GF-D8 (cell line): ENCODE measurements at regions not wholly inside any gene's neighbourhood (a gene's known extent, or its start where the extent isn't known, plus 50 kb on each side); places are given as distances from the start of the nearest gene placed in this dataset.
"Not testable (repeated sequence)": the region's sequence is repeated elsewhere in the genome, so short reads cannot be mapped to it uniquely, and the experiment has no call there.

ENCODE experiments used
- DNase-seq: peaks from one replicate; lab custom pipeline; 2025; lab: John Stamatoyannopoulos, UW

- no peak for DNase-seq
Observed at GRCh38 chr17:14552306-14552705, 251.4 kb downstream of the HS3ST3B1 start.

- no peak for DNase-seq
Observed at GRCh38 chr17:14547556-14547955, 246.7 kb downstream of the HS3ST3B1 start.

- no peak for DNase-seq
Observed at GRCh38 chr17:14547016-14547415, 246.1 kb downstream of the HS3ST3B1 start.

GRCh38 chr17:14545156-14545906 is 244.4 kb downstream of the HS3ST3B1 start:
- DNase-seq: no peak

GRCh38 chr17:14541714-14542113 is 240.8 kb downstream of the HS3ST3B1 start:
- no peak for DNase-seq

- DNase-seq: no peak
Observed at GRCh38 chr17:14539801-14540200, 238.9 kb downstream of the HS3ST3B1 start.

- DNase-seq: not testable (repeated sequence)
Observed at GRCh38 chr17:14532242-14532641, 231.4 kb downstream of the HS3ST3B1 start.

- no peak for DNase-seq
Observed at GRCh38 chr17:14525551-14526455, 224.9 kb downstream of the HS3ST3B1 start.

GRCh38 chr17:14522795-14523387 is 222.0 kb downstream of the HS3ST3B1 start:
- DNase-seq: no peak

- not testable (repeated sequence) for DNase-seq
Observed at GRCh38 chr17:14518919-14519318, 218.0 kb downstream of the HS3ST3B1 start.

GRCh38 chr17:14514973-14515372 is 214.1 kb downstream of the HS3ST3B1 start:
- no peak for DNase-seq

- DNase-seq: no peak
Observed at GRCh38 chr17:14513835-14514234, 213.0 kb downstream of the HS3ST3B1 start.

GRCh38 chr17:14510136-14510535 is 209.3 kb downstream of the HS3ST3B1 start:
- DNase-seq: no peak

- no peak for DNase-seq
Observed at GRCh38 chr17:14508156-14508555, 207.3 kb downstream of the HS3ST3B1 start.

- DNase-seq: no peak
Observed at GRCh38 chr17:14506364-14506763, 205.5 kb downstream of the HS3ST3B1 start.

GRCh38 chr17:14505606-14506005 is 204.7 kb downstream of the HS3ST3B1 start:
- no peak for DNase-seq

- DNase-seq: no peak
Observed at GRCh38 chr17:14499976-14500375, 199.1 kb downstream of the HS3ST3B1 start.

GRCh38 chr17:14498812-14499211 is 197.9 kb downstream of the HS3ST3B1 start:
- no peak for DNase-seq

GRCh38 chr17:14494161-14494560 is 193.3 kb downstream of the HS3ST3B1 start:
- no peak for DNase-seq

- no peak for DNase-seq
Observed at GRCh38 chr17:14489986-14490385, 189.1 kb downstream of the HS3ST3B1 start.

- DNase-seq: no peak
Observed at GRCh38 chr17:14488958-14489550, 188.2 kb downstream of the HS3ST3B1 start.

- DNase-seq: no peak
Observed at GRCh38 chr17:14487068-14487467, 186.2 kb downstream of the HS3ST3B1 start.
